ENCODE measurements at regions not wholly inside any gene's neighbourhood (a gene's known extent, or its start where the extent isn't known, plus 50 kb on each side); places are given as distances from the start of the nearest gene placed in this dataset.

DNA sequence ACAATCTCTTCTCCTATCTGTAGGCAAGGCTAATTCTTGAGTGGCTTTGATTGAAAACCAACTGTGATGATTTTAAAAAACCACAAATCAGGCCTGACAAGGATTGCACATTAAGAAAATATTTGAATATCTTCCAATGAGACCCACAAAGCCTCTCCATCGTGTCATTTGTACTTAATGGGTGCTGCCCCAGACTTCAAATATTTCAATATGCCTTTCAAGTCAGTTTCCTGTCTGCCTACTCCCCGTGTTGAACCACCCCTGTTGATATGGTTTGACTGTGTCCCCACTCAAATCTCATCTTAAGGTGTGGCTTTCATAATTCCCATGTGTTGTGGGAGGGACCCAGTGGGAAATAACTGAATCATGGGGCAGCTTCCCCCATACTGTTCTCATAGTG lies 159.7 kb upstream of the EGLN3 start:
- H3K27me3 Mint-ChIP-seq (ENCODE audit: insufficient read depth) = no peaks in the 10 kb centered on the region
- peaks cover 7% of the 10 kb centered on the region; the same call in 1 of the 2 replicates for H3K4me1 Mint-ChIP-seq (ENCODE audit: low read depth)
- TF ChIP-seq, protein P1, sequence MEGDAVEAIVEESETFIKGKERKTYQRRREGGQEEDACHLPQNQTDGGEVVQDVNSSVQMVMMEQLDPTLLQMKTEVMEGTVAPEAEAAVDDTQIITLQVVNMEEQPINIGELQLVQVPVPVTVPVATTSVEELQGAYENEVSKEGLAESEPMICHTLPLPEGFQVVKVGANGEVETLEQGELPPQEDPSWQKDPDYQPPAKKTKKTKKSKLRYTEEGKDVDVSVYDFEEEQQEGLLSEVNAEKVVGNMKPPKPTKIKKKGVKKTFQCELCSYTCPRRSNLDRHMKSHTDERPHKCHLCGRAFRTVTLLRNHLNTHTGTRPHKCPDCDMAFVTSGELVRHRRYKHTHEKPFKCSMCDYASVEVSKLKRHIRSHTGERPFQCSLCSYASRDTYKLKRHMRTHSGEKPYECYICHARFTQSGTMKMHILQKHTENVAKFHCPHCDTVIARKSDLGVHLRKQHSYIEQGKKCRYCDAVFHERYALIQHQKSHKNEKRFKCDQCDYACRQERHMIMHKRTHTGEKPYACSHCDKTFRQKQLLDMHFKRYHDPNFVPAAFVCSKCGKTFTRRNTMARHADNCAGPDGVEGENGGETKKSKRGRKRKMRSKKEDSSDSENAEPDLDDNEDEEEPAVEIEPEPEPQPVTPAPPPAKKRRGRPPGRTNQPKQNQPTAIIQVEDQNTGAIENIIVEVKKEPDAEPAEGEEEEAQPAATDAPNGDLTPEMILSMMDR (IDR thresholded peaks at IDR 0.05) = no peak
- no peak overlapping the region for H3K4me3 Mint-ChIP-seq
- no peaks in the 10 kb centered on the region for H3K36me3 Mint-ChIP-seq (ENCODE audit: low read depth)
- no peak overlapping the region for H3K27ac Mint-ChIP-seq
- peaks cover 9% of the 10 kb centered on the region; the same call in 1 of the 2 replicates for H3K9me3 Mint-ChIP-seq
- no peak for DNase-seq

DNA sequence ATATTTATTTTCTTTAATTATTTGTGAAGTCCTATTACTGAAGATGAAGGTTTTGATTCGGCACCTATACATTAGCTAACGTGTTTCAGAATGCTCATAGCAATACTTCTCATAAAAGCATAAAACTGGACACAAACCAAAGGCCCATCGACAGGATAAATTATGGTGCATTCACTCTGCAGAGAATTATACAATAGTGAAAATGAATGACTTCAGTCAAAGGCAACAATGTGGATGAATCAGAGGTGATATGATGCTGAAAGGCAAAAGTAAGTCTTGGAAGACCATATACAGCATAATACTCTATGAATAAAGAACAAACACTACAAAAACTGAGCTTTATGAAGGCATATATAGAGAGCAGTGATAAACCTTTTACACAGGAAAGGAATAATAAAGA lies 156.6 kb upstream of the EGLN3 start:
- no peaks in the 10 kb centered on the region; the same call in 1 of the 2 replicates for H3K4me1 Mint-ChIP-seq (ENCODE audit: low read depth)
- H3K27ac Mint-ChIP-seq = no peak overlapping the region
- DNase-seq = no peak
- H3K36me3 Mint-ChIP-seq (ENCODE audit: low read depth) = no peaks in the 10 kb centered on the region
- H3K27me3 Mint-ChIP-seq (ENCODE audit: insufficient read depth) = peaks cover 2% of the 10 kb centered on the region; the same call in 1 of the 2 replicates
- peaks cover 9% of the 10 kb centered on the region; the same call in 1 of the 2 replicates for H3K9me3 Mint-ChIP-seq
- TF ChIP-seq, protein P1 (IDR thresholded peaks at IDR 0.05) = no peak
- H3K4me3 Mint-ChIP-seq = no peak overlapping the region

DNA sequence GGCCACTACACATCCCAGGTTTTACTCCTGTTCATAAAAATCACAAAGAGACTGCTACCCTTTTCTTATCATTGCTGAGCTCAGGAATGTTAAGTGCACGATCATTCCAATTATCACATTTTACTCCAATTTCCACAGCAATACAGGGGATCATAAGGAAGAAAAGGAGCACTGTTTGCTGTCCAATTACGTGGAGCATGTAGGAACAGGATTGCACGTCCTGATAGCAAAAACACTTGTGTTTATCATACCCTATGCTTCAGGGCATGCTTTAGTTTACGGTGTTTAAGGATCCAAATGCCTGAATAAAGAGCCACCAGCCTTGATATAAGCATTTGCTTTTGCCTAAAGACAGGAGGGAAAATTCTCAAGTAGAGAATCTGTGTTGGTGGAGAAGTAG lies 155.4 kb upstream of the EGLN3 start:
- no peak overlapping the region for H3K4me3 Mint-ChIP-seq
- H3K9me3 Mint-ChIP-seq = peaks cover 9% of the 10 kb centered on the region; the same call in 1 of the 2 replicates
- H3K36me3 Mint-ChIP-seq (ENCODE audit: low read depth) = no peaks in the 10 kb centered on the region
- H3K4me1 Mint-ChIP-seq (ENCODE audit: low read depth) = no peaks in the 10 kb centered on the region
- TF ChIP-seq, protein P1 (IDR thresholded peaks at IDR 0.05) = no peak
- no peak overlapping the region for H3K27ac Mint-ChIP-seq
- DNase-seq = no peak
- peaks cover 2% of the 10 kb centered on the region for H3K27me3 Mint-ChIP-seq (ENCODE audit: insufficient read depth)

DNA sequence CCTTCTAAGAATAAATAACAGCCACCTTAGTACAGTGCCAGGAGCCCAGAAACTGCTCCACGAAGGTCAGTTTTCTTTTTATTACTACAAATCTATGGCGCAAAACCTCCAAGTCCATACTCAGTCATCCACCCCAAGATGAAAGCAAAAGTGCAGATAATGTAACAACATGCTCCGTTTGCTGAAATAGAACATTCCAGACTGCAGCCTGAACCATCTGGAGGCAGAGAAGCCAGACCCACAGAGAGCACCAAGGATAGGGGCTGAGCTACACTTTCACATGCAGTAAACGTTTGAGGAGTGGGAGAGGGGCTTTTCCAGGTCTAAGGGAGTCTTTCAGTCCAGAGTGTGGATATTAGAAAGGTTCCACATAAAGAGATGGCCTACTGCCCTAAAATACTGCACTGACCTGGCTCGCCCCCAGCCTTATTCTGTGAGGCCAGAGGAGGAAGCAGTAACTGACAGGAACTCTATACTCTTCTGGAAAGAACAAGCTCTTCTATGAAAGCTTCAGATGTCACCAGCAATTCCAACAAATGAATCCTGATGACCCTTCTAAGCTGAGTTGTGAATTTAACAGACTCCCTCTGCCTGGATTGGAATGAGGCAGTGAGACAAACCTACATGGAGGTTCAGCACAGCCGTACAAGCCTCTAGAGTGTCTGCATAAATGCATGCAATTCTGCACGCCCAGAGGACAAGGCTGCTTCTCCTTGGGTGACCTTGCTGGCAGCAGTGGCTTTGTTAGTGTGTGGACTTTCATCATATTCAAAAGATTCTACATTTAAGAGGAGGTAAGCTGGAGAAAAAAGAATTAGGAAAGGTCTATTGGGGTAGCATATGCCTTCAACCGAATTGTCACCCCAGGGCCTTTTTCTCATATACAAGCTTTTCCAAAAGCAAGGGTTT lies 153.9 kb upstream of the EGLN3 start:
- H3K27ac Mint-ChIP-seq = no peak overlapping the region
- no peak overlapping the region for H3K4me3 Mint-ChIP-seq
- no peaks in the 10 kb centered on the region for H3K36me3 Mint-ChIP-seq (ENCODE audit: low read depth)
- peaks cover 6% of the 10 kb centered on the region for H3K27me3 Mint-ChIP-seq (ENCODE audit: insufficient read depth)
- no peak for DNase-seq
- peaks cover 2% of the 10 kb centered on the region; the same call in 1 of the 2 replicates for H3K9me3 Mint-ChIP-seq
- TF ChIP-seq, protein P1 (IDR thresholded peaks at IDR 0.05) = no peak
- H3K4me1 Mint-ChIP-seq (ENCODE audit: low read depth) = no peaks in the 10 kb centered on the region

DNA sequence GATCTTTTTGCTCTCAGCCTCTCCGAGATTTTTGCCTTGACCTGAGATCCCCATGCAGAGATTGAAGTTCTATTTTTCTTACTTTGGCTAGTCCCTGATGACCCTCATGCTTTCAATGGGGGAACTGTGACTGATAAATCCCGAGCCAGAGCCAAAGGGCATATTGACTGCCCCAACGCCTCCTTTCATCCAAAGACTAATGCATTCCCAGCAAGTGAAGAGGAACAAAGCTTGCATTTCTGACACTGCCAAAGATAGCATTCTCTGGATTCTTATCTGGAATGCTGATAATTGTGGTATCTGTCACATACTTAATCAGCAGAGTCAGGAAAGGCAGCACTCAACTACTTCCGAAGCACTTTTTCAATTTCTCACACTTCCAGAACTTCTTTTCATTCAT lies 152.3 kb upstream of the EGLN3 start:
- H3K27ac Mint-ChIP-seq = no peak overlapping the region

More for the DNA sequence above, 152.3 kb upstream of the EGLN3 start:
- Mint-ChIP-seq H3K4me1 (ENCODE audit: low read depth) (no peaks in the 10 kb centered on the region), H3K9me3 (no peaks in the 10 kb centered on the region; the same call in 1 of the 2 replicates), H3K36me3 (ENCODE audit: low read depth) (no peaks in the 10 kb centered on the region), H3K4me3 (no peak overlapping the region), H3K27me3 (ENCODE audit: insufficient read depth) (peaks cover 8% of the 10 kb centered on the region)
- TF ChIP-seq, protein P1 (IDR thresholded peaks at IDR 0.05) = no peak
- no peak for DNase-seq
